ENCODE measurements at regions not wholly inside any gene's neighbourhood (a gene's known extent, or its start where the extent isn't known, plus 50 kb on each side); places are given as distances from the start of the nearest gene placed in this dataset.

DNA sequence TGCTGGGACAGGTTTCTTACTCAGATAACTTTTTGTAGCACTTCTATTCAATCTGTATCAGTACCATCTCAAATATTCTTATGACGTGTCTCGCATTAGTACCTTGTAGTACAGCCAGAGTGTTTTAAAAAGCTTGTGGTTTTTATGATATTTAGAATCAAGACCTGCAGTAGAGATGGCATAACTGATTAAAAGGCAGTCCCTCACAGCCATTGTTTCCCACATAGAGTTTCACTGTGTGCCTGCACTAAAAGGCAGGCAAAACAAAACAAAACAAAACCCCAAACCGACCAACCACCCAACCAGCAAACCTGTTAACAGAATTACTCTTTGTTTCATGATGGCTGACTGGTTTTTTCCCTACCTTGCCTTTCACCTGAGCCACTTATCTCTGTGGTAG, 221.3 kb upstream of the DGKB start:
- no peaks in the 10 kb centered on the region for H3K79me2 ChIP-seq (ENCODE audit: insufficient read depth, low read length)
- no peaks in the 10 kb centered on the region for H4K20me1 ChIP-seq (ENCODE audit: insufficient read depth, low read length)
- intact Hi-C loops (cut with micrococcal nuclease; ENCODE audit: unreplicated experiment) (no loop called here), in situ Hi-C loops (cut with HindIII; ENCODE audit: extremely low pct_ligation_motif_present, low pct_unique_long_range_greater_than_20kb) (no loop called here)
- ChIA-PET CTCF (ENCODE audit: low intra/inter-chr PET ratio, low total read pairs) (no interaction called here), POLR2A (no interaction called here)
- no TSS peak for BruUV-seq (replicated peaks)
- H3K9ac ChIP-seq (ENCODE audit: insufficient read depth, low read depth, low read length) = no peak overlapping the region
- H3K9me3 ChIP-seq (ENCODE audit: low read length) = 0 out of 2 replicates have a peak, but pooled peaks cover 15% of the 10 kb centered on the region
- no peak overlapping the region for H2AFZ ChIP-seq (ENCODE audit: low read length)
- no peak for ATAC-seq
- WGBS (ENCODE audit: low lambda C conversion rate) = 0% methylated on average over 3 of the region's 3 CpGs
- H3K27ac ChIP-seq (ENCODE audit: extremely low read length, insufficient read depth, low read length) = no peak overlapping the region
- H3K4me1 ChIP-seq (ENCODE audit: insufficient read depth, low read length) = no peaks in the 10 kb centered on the region
- TF ChIP-seq ZNF556 (CRISPR knock-in tag; IDR thresholded peaks at IDR 0.05; ENCODE audit: borderline replicate concordance) (no peak), HOXD1 (CRISPR knock-in tag; IDR thresholded peaks at IDR 0.05) (no peak), IKZF4 (CRISPR knock-in tag; IDR thresholded peaks at IDR 0.05; ENCODE audit: borderline replicate concordance, low read depth, not compliant biosample characterization) (no peak), ZNF720 (CRISPR knock-in tag; IDR thresholded peaks at IDR 0.05) (no peak)
- TF ChIP-seq, protein P1, sequence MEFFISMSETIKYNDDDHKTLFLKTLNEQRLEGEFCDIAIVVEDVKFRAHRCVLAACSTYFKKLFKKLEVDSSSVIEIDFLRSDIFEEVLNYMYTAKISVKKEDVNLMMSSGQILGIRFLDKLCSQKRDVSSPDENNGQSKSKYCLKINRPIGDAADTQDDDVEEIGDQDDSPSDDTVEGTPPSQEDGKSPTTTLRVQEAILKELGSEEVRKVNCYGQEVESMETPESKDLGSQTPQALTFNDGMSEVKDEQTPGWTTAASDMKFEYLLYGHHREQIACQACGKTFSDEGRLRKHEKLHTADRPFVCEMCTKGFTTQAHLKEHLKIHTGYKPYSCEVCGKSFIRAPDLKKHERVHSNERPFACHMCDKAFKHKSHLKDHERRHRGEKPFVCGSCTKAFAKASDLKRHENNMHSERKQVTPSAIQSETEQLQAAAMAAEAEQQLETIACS (CRISPR knock-in tag; IDR thresholded peaks at IDR 0.05) = no peak
- TF ChIP-seq, protein P2, sequence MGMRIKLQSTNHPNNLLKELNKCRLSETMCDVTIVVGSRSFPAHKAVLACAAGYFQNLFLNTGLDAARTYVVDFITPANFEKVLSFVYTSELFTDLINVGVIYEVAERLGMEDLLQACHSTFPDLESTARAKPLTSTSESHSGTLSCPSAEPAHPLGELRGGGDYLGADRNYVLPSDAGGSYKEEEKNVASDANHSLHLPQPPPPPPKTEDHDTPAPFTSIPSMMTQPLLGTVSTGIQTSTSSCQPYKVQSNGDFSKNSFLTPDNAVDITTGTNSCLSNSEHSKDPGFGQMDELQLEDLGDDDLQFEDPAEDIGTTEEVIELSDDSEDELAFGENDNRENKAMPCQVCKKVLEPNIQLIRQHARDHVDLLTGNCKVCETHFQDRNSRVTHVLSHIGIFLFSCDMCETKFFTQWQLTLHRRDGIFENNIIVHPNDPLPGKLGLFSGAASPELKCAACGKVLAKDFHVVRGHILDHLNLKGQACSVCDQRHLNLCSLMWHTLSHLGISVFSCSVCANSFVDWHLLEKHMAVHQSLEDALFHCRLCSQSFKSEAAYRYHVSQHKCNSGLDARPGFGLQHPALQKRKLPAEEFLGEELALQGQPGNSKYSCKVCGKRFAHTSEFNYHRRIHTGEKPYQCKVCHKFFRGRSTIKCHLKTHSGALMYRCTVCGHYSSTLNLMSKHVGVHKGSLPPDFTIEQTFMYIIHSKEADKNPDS (CRISPR knock-in tag; IDR thresholded peaks at IDR 0.05) = no peak
- no peak for DNase-seq (ENCODE audit: low spot score)
- no peaks in the 10 kb centered on the region for H3K27me3 ChIP-seq (ENCODE audit: control insufficient read depth in 1 of 2, insufficient read depth in 2 of 2, low read length in 2 of 2)
- no peak for FAIRE-seq
- H3K36me3 ChIP-seq (replicated peaks in 1 of 2; ENCODE audit: control insufficient read depth in 1 of 2, insufficient read depth in 2 of 2, low read length in 2 of 2) = no peaks in the 10 kb centered on the region
- no peak overlapping the region for H3K4me2 ChIP-seq (ENCODE audit: low read depth, low read length)
- no peak overlapping the region for H3K4me3 ChIP-seq (replicated peaks in 1 of 3; ENCODE audit: insufficient read depth in 1 of 3, low read depth in 2 of 3, low read length in 3 of 3)

All from HepG2 (cell line).